ENCODE measurements at regions not wholly inside any gene's neighbourhood (a gene's known extent, or its start where the extent isn't known, plus 50 kb on each side); places are given as distances from the start of the nearest gene placed in this dataset.

- Histone ChIP-seq H3K4me2 (no peak overlapping the region), H3K9ac (no peak overlapping the region), H2AFZ (ENCODE audit: low read depth) (no peak overlapping the region), H3K36me3 (ENCODE audit: insufficient read depth) (no peaks in the 10 kb centered on the region), H3K79me2 (ENCODE audit: insufficient read depth, low read depth) (no peaks in the 10 kb centered on the region), H4K20me1 (ENCODE audit: insufficient read depth) (no peaks in the 10 kb centered on the region), H3K4me3 (IDR thresholded peaks at IDR 0.05; ENCODE audit: insufficient read depth, low read depth, low read length) (no peak overlapping the region), H3K27me3 (ENCODE audit: insufficient read depth, low read depth) (no peaks in the 10 kb centered on the region), H3K27ac (no peak overlapping the region), H3K4me1 (ENCODE audit: low read depth, poor library complexity, severe bottlenecking) (no peaks in the 10 kb centered on the region)
- TF ChIP-seq CTCF (conservative IDR thresholded peaks at IDR 0.05; ENCODE audit: low read depth, low read length) = no peak
These were observed 157.8 kb upstream of the LRRC7 start for GRCh38 chr1:69409731-69410456.

- Histone ChIP-seq H2AFZ (ENCODE audit: low read depth) (no peak overlapping the region), H3K36me3 (ENCODE audit: insufficient read depth) (no peaks in the 10 kb centered on the region), H3K9ac (no peak overlapping the region), H3K79me2 (ENCODE audit: insufficient read depth, low read depth) (no peaks in the 10 kb centered on the region), H3K27me3 (ENCODE audit: insufficient read depth, low read depth) (no peaks in the 10 kb centered on the region), H4K20me1 (ENCODE audit: insufficient read depth) (no peaks in the 10 kb centered on the region), H3K4me3 (IDR thresholded peaks at IDR 0.05; ENCODE audit: insufficient read depth, low read depth, low read length) (no peak overlapping the region), H3K4me2 (no peak overlapping the region), H3K4me1 (ENCODE audit: low read depth, poor library complexity, severe bottlenecking) (no peaks in the 10 kb centered on the region), H3K27ac (no peak overlapping the region)
- no peak for TF ChIP-seq CTCF (conservative IDR thresholded peaks at IDR 0.05; ENCODE audit: low read depth, low read length)
These were observed 157.3 kb upstream of the LRRC7 start for GRCh38 chr1:69410457-69410850.

GRCh38 chr1:69410893-69411292 is 156.8 kb upstream of the LRRC7 start:
- Histone ChIP-seq H3K4me1 (ENCODE audit: low read depth, poor library complexity, severe bottlenecking) (no peaks in the 10 kb centered on the region), H3K27me3 (ENCODE audit: insufficient read depth, low read depth) (no peaks in the 10 kb centered on the region), H3K9ac (no peak overlapping the region), H3K79me2 (ENCODE audit: insufficient read depth, low read depth) (no peaks in the 10 kb centered on the region), H3K27ac (no peak overlapping the region), H3K4me2 (no peak overlapping the region), H3K36me3 (ENCODE audit: insufficient read depth) (no peaks in the 10 kb centered on the region), H3K4me3 (IDR thresholded peaks at IDR 0.05; ENCODE audit: insufficient read depth, low read depth, low read length) (no peak overlapping the region), H4K20me1 (ENCODE audit: insufficient read depth) (no peaks in the 10 kb centered on the region), H2AFZ (ENCODE audit: low read depth) (no peak overlapping the region)
- no peak for TF ChIP-seq CTCF (conservative IDR thresholded peaks at IDR 0.05; ENCODE audit: low read depth, low read length)

GRCh38 chr1:69411617-69412016 is 156.1 kb upstream of the LRRC7 start:
- H4K20me1 ChIP-seq (ENCODE audit: insufficient read depth) = no peaks in the 10 kb centered on the region
- no peak overlapping the region for H2AFZ ChIP-seq (ENCODE audit: low read depth)
- no peak overlapping the region for H3K4me3 ChIP-seq (IDR thresholded peaks at IDR 0.05; ENCODE audit: insufficient read depth, low read depth, low read length)
- H3K9ac ChIP-seq = no peak overlapping the region
- H3K27me3 ChIP-seq (ENCODE audit: insufficient read depth, low read depth) = no peaks in the 10 kb centered on the region
- no peaks in the 10 kb centered on the region for H3K36me3 ChIP-seq (ENCODE audit: insufficient read depth)
- no peak overlapping the region for H3K27ac ChIP-seq
- no peaks in the 10 kb centered on the region for H3K79me2 ChIP-seq (ENCODE audit: insufficient read depth, low read depth)
- no peak overlapping the region for H3K4me2 ChIP-seq
- no peaks in the 10 kb centered on the region for H3K4me1 ChIP-seq (ENCODE audit: low read depth, poor library complexity, severe bottlenecking)
- no peak for TF ChIP-seq CTCF (conservative IDR thresholded peaks at IDR 0.05; ENCODE audit: low read depth, low read length)
